ENCODE measurements at regions not wholly inside any gene's neighbourhood (a gene's known extent, or its start where the extent isn't known, plus 50 kb on each side); places are given as distances from the start of the nearest gene placed in this dataset.

- TF ChIP-seq CTCF (IDR thresholded peaks at IDR 0.05; ENCODE audit: low read depth, low read length) = no peak
- no peak for TF ChIP-seq POLR2A (IDR thresholded peaks at IDR 0.05; ENCODE audit: extremely low read depth, insufficient read length)
Measured at GRCh38 chr12:34311337-34311736, 289.0 kb downstream of the ALG10 start.
